HG03520 (cell line): ENCODE measurements at regions not wholly inside any gene's neighbourhood (a gene's known extent, or its start where the extent isn't known, plus 50 kb on each side); places are given as distances from the start of the nearest gene placed in this dataset.

Experiments
- ATAC-seq: cut with Tn5 transposase; IDR thresholded peaks from one replicate; pipeline ENCODE4 v1.9.1; 2021; ENCODE audit warnings: mild to moderate bottlenecking, moderate library complexity; ENCODE audit not compliant: unreplicated experiment

DNA sequence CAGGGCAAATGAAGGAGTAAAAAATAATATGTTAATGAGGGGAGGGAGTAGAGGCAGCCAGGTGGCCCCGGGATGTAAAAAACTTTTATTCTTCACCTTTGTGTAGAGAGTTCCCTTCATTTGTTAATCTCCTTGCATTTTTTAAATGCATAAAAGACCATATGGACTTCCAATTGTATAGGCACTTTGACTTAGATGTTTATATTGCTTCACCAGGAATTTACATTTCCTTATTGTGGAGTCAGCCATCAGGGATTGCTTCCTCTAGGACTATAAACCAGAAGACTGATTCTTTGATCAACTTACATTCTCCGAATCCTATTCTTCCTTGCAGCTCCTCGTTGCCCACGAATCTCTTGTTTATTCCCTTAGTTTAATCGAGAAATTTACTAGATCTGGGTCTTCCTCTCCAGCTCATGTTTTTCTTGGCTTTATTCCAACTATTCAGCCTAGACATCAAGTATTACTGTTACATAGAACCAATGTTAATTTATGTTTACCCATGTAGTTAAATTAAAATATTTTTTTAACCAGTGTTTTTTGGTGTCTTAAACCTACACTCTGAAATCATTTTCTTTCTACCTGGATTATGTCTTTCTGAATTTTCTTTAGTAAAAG, 1187.0 kb upstream of the SLC10A2 start:
- no peak for ATAC-seq

GRCh38 chr13:104251931-104252330, 1185.7 kb upstream of the SLC10A2 start:
- no peak for ATAC-seq

- ATAC-seq: no peak
Measured at GRCh38 chr13:104246955-104247354, 1180.7 kb upstream of the SLC10A2 start.

- ATAC-seq: no peak
Measured at GRCh38 chr13:104206450-104207044, 1140.3 kb upstream of the SLC10A2 start.

- ATAC-seq: no peak
Measured at GRCh38 chr13:104204177-104204576, 1138.0 kb upstream of the SLC10A2 start.

DNA sequence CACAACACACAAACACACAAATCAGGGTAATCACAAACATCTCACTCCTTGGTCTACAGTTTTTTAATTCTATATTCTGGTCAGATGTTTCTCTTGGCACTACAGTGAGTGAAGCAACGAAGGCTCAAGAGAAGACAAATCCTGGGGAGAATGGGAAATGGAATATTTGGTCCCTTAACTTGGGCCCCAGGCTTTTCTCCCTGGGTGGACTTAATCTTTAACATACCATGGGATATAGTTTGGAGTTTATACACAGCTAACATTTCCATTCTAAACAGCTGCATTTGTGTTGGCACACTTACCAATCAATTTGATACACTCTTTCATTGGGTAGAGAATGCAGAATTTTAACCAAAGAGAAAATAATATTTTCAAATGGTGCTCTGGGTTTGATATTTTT, 1132.6 kb upstream of the SLC10A2 start:
- ATAC-seq: no peak

GRCh38 chr13:104196611-104197010, 1130.4 kb upstream of the SLC10A2 start:
- ATAC-seq: no peak

DNA sequence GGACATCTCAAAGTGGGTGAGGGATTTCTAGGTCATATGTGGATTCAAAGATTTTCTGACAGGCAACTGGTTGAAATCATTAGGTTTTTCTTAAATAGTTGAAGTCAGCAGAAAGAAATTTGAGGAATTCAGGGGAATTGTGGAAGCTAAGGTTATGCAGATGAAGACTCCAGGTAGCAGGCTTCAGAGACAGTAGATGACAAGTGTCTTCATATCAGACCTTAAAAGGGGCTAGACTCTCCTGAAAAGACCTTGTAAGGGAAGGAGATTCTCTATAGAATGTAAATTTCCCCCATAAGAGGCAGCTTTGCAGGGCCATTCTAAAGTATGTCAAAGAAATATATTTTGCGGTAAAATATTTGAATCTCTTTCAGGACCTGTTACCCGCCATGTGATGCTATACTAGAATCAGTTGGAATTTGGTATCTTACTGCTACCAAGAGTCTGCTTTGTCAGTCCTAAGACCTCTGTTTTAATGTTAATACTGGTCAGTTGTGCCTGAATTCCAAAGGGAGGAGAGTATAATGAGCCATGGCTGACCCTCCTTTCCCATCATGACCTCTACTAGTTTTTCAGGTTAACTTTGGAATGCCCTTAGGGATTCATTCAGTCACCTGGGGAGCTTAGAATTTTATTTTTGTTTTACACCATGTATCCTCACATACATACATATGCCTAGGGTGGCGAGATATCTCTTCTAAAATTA, 1115.5 kb upstream of the SLC10A2 start:
- no peak for ATAC-seq

GRCh38 chr13:104170980-104171555, 1104.9 kb upstream of the SLC10A2 start:
- no peak for ATAC-seq

- no peak for ATAC-seq
Measured at GRCh38 chr13:104163866-104164630, 1097.8 kb upstream of the SLC10A2 start.

DNA sequence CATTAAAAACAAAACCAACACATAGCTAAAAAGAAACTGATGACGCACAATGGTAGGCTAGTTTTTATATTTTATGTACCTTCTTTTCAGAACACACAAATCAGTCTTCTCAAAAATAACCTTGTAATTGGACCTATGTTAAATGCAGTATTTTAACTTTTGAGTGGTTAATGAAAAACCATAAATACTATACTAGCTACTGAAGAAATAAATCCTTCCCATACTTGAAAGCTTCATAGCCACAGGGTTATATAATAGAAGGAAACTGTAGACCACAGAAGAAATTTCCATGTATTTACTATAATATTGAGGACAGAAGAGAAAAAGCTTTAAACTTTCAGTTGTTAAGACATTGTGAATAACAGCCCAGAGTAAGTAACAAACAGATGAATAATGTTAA, 1094.3 kb upstream of the SLC10A2 start:
- no peak for ATAC-seq

- no peak for ATAC-seq
Measured at GRCh38 chr13:104143760-104144416, 1077.7 kb upstream of the SLC10A2 start.

GRCh38 chr13:104140552-104140951, 1074.3 kb upstream of the SLC10A2 start:
- no peak for ATAC-seq

DNA sequence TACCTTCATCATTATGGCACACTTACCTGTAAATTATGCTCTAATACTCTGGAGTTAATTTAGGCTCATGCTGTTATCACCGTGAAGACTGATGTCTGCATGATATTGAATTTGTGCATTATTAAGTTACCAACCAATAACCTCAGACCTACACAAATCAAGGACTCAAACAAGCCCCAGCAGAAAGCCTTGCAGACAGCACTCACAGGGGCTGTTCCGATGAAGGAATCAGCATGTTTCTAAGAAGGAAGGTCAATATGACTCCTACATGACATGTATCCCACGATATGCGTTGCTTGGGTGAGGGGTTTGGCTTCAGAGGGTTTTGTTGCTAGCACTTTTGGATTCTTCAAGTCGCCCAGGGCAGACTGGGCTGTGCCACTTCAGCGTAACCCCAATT, 1071.2 kb upstream of the SLC10A2 start:
- ATAC-seq: no peak

DNA sequence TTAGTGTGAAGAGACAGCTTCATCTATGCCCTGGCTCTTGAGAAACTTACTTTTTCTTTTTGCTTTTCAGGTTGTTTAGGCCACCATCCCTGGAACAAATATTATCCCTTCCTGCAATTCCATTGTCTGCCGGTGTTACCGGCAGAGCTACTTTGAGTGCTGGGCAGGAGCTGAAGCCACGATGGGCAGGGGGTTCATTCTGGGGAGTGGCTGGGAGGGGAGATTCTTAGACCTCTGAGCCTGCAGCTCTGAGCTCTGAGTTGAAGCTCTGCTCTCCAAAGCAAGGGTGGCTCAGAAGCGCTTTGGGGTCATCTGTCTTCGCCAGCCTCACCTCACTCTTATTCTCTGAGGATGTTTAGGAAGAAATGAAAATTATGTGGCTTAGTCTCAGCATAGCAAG, 1066.6 kb upstream of the SLC10A2 start:
- ATAC-seq: no peak

- no peak for ATAC-seq
Measured at GRCh38 chr13:104114101-104114500, 1047.9 kb upstream of the SLC10A2 start.

- ATAC-seq: no peak
Measured at GRCh38 chr13:104111031-104111430, 1044.8 kb upstream of the SLC10A2 start.

DNA sequence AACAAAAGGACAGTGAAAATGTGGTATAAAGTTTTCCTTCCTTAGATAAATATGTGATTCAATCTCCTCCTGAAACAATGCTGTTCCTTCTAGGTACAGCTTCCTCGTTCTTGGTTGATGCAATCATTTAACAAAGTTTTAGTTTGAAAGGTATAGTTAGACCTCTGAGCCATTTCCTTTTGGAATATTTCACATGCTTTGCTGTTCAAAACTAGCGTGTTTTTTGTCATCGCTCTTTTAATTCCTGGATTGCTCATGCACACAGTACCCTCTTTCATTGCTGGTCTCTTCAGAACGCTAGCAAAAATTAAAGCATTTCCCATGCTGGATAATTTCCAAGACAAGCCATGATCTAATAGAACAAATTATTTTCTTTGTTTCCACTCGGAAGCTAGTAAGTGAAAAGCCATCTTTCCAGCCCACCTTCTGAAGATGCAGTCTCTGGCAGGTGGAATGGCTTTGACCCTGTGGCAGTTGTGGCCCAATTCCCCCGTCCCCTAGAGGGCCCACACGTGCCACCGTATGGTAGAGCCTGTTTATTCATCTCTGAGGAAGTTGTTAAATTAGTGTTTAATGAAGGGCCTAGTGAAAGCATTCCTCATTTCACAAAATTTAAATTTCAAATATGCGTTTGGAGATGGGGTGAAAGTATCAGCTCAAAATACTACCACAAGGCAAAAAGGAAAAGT, 1040.6 kb upstream of the SLC10A2 start:
- ATAC-seq: no peak

DNA sequence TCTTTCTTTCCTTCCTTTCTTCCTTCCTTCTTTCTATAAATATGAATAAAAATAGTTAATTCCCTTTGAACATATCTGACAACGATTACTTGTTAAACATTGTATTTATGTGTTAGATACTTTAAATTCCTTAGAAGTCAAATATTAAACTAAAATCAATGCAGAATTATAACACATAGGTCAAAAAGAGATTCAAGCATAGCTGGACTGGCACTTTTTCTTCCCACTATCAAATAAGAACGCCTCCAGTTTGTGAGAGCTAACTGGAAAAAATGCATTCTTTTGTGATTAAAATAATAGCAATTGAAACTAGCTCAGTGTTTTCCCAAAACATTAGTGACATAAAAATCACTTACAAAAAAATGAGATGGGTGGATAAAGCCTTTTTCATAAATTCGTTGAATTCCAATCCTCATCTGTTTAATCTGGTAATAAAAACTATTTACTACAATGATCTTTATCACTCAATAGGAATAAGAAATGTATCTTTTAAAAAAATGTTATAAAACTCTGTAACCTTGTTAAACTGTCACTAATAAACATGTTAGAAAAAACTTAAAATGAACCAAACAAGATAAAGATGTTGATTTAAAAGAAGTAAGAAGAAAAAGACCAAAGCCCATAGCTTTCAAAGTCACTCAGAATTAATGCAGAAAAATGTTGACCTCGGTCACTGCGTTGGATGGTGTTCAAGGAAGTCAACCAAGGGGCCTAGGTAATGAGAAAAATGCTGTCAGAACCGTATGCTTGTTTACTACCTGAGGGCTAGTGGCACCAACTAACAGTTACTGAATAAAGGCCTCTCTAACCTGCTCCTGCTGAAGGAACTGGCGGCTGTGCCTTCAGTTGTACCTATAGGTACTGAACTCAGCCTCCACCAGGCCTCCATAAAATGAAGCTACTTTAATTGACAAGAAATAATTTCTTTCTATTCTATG, 1039.5 kb upstream of the SLC10A2 start:
- ATAC-seq: no peak
